ENCODE measurements at regions not wholly inside any gene's neighbourhood (a gene's known extent, or its start where the extent isn't known, plus 50 kb on each side); places are given as distances from the start of the nearest gene placed in this dataset.

DNA sequence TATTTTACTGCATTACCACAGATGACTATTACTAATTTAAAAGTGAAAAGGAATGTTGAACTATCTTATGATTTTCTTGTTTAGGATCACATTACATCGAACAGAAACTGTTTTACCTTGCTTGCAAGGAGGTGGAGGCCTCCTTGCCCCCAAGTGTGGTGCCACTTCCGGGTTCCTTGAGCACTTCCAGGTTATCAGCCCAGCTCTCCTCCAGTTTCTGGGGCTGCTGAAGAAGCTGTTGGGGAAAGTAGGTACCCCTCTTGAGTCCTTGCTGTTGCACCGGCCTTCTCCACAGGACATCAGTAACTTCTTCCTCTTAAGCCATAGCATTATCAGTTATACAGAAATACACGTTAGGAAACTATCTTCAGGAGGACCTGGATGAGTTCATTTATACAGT is 278.2 kb downstream of the DMRT2 start:
- TF ChIP-seq, protein P1, sequence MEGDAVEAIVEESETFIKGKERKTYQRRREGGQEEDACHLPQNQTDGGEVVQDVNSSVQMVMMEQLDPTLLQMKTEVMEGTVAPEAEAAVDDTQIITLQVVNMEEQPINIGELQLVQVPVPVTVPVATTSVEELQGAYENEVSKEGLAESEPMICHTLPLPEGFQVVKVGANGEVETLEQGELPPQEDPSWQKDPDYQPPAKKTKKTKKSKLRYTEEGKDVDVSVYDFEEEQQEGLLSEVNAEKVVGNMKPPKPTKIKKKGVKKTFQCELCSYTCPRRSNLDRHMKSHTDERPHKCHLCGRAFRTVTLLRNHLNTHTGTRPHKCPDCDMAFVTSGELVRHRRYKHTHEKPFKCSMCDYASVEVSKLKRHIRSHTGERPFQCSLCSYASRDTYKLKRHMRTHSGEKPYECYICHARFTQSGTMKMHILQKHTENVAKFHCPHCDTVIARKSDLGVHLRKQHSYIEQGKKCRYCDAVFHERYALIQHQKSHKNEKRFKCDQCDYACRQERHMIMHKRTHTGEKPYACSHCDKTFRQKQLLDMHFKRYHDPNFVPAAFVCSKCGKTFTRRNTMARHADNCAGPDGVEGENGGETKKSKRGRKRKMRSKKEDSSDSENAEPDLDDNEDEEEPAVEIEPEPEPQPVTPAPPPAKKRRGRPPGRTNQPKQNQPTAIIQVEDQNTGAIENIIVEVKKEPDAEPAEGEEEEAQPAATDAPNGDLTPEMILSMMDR (IDR thresholded peaks at IDR 0.05; ENCODE audit: insufficient read depth, low read depth, low read length): no peak
- DNase-seq (ENCODE audit: low read depth): no peak

DNA sequence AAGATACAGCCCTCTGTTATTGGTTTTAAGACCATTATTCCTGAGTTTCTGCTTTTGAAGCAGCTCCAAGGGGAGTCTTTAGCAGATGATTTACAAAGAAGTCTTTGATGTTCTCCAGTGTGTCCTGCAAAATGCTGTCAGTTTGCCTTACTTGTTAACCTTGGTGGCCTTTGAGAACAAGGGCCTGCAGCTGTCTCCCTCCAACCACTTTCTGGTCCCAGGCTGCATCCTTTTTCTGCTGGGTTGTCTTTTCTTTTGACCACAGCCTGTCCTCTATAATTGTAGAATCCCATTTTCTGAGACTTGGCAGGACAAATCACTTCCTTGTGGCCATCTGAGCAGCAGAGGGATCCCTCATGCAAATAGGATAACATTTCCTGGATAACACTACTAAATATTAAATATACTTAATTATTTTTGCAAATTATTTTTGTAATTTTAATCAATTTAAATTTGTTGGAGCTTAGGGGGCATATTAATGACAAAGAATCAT is 281.4 kb downstream of the DMRT2 start:
- no peak for DNase-seq (ENCODE audit: low read depth)
- TF ChIP-seq, protein P1 (IDR thresholded peaks at IDR 0.05; ENCODE audit: insufficient read depth, low read depth, low read length): no peak

More for the DNA sequence above, 278.2 kb downstream of the DMRT2 start:
- no peak overlapping the region for H3K4me3 ChIP-seq (ENCODE audit: low read depth, low read length)

DNA sequence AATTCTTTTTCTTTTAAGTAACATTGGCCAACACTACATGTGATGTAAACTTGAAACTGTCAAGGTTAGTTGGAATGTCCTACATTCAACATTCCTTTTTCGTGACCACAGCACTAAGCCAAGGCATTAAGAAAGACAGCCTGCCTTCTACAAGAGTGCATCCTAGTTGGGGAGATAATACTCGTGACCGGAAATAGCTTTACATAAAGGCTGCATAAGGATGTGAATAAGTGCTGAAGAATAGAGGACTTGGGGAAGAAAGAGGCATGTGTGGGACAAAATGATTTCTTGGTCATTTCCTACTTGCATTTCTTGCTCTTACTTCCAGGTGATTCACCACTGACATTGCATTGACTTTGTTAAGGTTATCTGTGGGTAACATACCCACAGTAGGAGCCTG is 282.0 kb downstream of the DMRT2 start:
- DNase-seq (ENCODE audit: low read depth): no peak
- H3K4me3 ChIP-seq (ENCODE audit: low read depth, low read length): no peak overlapping the region
- TF ChIP-seq, protein P1 (IDR thresholded peaks at IDR 0.05; ENCODE audit: insufficient read depth, low read depth, low read length): no peak

More for the DNA sequence above, 281.4 kb downstream of the DMRT2 start:
- H3K4me3 ChIP-seq (ENCODE audit: low read depth, low read length): no peak overlapping the region

DNA sequence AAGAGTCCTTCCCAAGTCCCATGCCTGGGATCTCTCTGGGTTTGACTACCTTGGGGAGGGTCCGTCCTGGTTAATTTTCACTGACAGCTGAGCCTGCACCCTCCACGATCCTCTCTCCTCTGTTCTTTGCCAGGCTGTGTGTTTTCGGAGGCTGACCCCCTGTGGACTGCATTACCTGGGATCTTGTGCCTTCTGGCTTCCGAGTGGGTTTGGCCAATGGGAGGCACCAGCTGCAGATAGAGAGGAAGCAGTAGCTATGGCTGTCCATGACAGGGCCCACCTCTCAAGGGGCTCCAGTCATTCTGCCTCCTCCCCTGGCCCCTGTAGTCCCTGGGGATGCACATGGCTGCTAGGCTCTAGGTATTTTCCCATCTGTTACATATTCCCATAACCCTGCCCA is 285.0 kb downstream of the DMRT2 start:
- DNase-seq (ENCODE audit: low read depth): no peak
- TF ChIP-seq, protein P1 (IDR thresholded peaks at IDR 0.05; ENCODE audit: insufficient read depth, low read depth, low read length): no peak
- H3K4me3 ChIP-seq (ENCODE audit: low read depth, low read length): no peak overlapping the region

DNA sequence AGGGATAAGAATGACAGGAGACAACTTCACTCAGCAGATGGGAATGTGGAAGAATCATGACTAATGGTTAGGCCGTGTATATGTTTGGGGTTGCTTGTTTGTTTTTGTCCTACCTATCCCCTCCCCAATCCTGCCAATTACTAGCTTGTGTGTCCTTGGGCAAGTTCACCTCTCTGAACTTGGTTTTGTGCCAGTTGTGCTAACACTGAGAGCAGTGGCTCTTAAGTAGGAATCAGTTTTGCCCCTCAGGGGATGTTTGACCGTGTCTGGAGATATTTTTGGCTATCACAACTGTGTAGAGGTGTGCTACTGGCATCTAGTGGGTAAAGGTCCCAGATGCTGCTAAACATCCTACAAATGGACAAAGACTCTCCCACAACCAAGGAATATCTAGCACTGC is 287.0 kb downstream of the DMRT2 start:
- H3K4me3 ChIP-seq (ENCODE audit: low read depth, low read length): no peak overlapping the region
- peak; percentile 5 for DNase-seq (ENCODE audit: low read depth)
- TF ChIP-seq, protein P1 (IDR thresholded peaks at IDR 0.05; ENCODE audit: insufficient read depth, low read depth, low read length): peak; percentile 2

DNA sequence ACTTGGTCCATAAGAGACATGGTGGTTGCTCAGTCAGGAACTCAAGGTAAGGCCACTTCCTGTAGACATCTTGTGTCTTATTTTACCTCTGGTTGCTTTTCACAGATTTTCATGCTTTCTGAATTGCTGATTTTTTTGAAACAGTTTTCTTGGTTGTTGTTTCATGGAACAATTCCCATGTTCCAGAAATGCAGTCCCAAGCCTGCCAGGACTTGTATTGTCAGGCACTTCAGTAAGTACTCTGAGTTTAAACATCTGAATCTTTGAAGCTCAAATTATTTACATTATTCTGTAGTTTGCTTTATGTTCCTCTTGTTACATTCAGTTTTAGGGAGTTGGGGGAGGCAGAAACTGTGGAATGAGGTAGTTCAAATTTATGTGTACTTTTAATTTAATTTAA is 290.2 kb downstream of the DMRT2 start:
- TF ChIP-seq, protein P1 (IDR thresholded peaks at IDR 0.05; ENCODE audit: insufficient read depth, low read depth, low read length): no peak
- no peak overlapping the region for H3K4me3 ChIP-seq (ENCODE audit: low read depth, low read length)
- no peak for DNase-seq (ENCODE audit: low read depth)

- no peak for DNase-seq (ENCODE audit: low read depth)
- TF ChIP-seq, protein P1 (IDR thresholded peaks at IDR 0.05; ENCODE audit: insufficient read depth, low read depth, low read length): no peak
- H3K4me3 ChIP-seq (ENCODE audit: low read depth, low read length): no peak overlapping the region
These were observed 303.1 kb downstream of the DMRT2 start for GRCh38 chr9:1353291-1353690.

Measured in fibroblast of villous mesenchyme (primary cell).